ENCODE measurements at regions not wholly inside any gene's neighbourhood (a gene's known extent, or its start where the extent isn't known, plus 50 kb on each side); places are given as distances from the start of the nearest gene placed in this dataset.

DNA sequence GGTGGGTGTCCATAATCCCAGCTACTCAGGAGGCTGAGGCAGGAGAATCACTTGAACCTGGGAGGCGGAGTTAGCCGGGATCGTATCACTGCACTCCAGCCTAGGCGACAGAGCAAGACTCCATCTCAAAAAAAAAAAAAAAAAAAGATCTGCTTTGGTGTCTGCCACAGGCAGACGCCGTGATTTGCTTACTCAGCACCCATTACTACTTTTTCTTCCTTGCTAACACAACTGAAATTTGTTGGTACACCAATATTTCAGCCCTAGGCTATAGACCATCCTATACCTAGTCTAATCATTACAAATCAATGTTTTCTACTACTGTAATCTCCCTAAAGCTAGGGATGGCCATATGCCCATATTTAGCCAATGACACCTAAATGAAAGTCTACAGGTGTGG, 53.5 kb upstream of the PARD3 start:
- TF ChIP-seq, protein P1, sequence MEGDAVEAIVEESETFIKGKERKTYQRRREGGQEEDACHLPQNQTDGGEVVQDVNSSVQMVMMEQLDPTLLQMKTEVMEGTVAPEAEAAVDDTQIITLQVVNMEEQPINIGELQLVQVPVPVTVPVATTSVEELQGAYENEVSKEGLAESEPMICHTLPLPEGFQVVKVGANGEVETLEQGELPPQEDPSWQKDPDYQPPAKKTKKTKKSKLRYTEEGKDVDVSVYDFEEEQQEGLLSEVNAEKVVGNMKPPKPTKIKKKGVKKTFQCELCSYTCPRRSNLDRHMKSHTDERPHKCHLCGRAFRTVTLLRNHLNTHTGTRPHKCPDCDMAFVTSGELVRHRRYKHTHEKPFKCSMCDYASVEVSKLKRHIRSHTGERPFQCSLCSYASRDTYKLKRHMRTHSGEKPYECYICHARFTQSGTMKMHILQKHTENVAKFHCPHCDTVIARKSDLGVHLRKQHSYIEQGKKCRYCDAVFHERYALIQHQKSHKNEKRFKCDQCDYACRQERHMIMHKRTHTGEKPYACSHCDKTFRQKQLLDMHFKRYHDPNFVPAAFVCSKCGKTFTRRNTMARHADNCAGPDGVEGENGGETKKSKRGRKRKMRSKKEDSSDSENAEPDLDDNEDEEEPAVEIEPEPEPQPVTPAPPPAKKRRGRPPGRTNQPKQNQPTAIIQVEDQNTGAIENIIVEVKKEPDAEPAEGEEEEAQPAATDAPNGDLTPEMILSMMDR (IDR thresholded peaks at IDR 0.05), result no peak
- no peak for TF ChIP-seq POLR2A (IDR thresholded peaks at IDR 0.05)
